ENCODE measurements at regions not wholly inside any gene's neighbourhood (a gene's known extent, or its start where the extent isn't known, plus 50 kb on each side); places are given as distances from the start of the nearest gene placed in this dataset.
"Not testable (repeated sequence)": the region's sequence is repeated elsewhere in the genome, so short reads cannot be mapped to it uniquely, and the experiment has no call there.

- no peak for DNase-seq
Observed at GRCh38 chr6:37580176-37580955, 80.7 kb upstream of the CCDC167 start.

- no peak for DNase-seq
Observed at GRCh38 chr6:37579444-37580067, 79.9 kb upstream of the CCDC167 start.

DNA sequence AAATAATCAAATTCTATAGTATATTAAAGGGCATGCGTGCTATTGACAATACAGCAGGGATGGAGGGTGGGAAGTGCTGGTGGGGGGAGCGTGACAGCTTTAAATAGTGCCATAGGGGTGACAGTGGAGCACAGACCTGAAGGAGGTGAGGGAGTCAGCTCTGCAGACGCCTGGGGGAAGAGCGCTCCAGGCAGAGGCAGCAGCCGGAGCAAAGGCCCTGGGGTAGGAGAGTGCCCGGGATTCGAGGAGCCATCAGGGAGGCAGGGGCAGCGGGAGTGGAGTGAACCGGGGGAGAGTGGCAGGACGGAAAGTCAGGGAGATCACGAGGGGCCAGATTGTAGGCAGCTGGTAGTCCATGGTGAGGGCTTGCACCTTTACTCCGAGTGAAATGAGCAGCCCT lies 78.4 kb upstream of the CCDC167 start:
- DNase-seq = no peak

DNA sequence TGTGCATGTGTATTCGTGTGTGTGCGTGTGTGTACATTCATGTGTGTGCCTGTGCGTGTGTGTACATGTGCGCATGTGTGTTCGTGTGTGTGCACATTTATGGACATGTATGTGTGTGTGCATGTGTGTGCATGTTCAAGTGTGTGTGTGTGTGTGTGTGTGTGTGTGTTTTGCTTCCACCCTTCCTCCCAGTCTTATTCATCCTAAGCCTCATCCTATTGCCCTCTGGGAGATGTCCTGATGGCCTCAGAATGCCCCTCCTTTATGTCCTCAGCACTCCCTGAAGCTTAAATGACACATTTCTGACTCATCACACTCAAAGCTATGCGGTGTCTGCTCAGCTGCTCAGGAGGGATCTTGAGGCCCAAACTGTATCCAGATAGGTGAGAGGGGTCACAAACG lies 76.6 kb upstream of the CCDC167 start:
- no peak for DNase-seq

GRCh38 chr6:37575221-37575620 lies 75.5 kb upstream of the CCDC167 start:
- DNase-seq = no peak

- DNase-seq = no peak
Observed at GRCh38 chr6:37572334-37572733, 72.6 kb upstream of the CCDC167 start.

GRCh38 chr6:37570482-37571133 lies 70.9 kb upstream of the CCDC167 start:
- DNase-seq = no peak

- no peak for DNase-seq
Observed at GRCh38 chr6:37569743-37570481, 70.2 kb upstream of the CCDC167 start.

DNA sequence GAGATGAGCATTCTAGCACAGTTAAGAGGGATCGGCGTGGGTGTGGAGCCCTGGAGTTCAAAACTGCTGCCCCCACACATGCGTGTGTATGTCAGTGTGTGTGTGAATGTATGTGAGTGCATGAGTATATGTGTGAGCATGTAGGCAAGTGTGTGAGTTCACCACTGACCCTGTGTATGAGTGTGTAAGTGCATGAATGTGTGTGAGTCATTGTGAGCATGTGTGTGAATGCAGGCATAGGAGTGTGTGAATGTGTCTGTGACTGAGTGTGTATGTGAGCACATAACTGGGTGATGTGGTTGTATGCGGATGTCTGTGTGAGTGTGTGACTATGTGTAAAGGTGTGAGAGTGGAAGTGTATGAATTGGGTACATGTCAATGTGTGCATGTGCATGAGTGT lies 69.6 kb upstream of the CCDC167 start:
- DNase-seq = no peak

GRCh38 chr6:37566950-37567349 lies 67.3 kb upstream of the CCDC167 start:
- DNase-seq = no peak

GRCh38 chr6:37566111-37566949 lies 66.6 kb upstream of the CCDC167 start:
- peak; percentile 67 for DNase-seq

- DNase-seq = peak; percentile 79
Observed at GRCh38 chr6:37565267-37566110, 65.8 kb upstream of the CCDC167 start.

- not testable (repeated sequence) for DNase-seq
Observed at GRCh38 chr6:37562926-37563288, 63.2 kb upstream of the CCDC167 start.

DNA sequence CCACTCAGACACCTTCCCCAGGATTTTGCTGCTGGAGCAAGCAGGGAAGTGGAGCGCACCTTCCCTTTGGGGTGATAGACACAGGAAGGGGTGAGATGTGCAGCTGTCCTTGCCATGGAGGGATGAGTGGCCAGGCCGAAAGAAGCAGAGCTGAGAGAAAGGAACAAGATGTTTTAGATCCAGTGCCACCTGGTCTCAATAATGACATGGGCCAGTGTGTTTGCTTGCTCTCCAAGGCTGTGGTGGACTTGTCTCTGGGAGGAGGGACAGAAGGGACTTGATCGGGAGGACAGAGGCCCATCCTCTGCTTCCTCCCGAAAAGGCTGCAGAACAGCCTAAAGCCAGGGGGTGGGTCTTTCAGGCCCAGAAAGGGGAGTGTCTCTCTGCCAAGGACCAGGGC lies 61.7 kb upstream of the CCDC167 start:
- DNase-seq = no peak

GRCh38 chr6:37560737-37561103 lies 61.0 kb upstream of the CCDC167 start:
- DNase-seq = no peak

- DNase-seq = no peak
Observed at GRCh38 chr6:37559501-37559900, 59.8 kb upstream of the CCDC167 start.

- DNase-seq = no peak
Observed at GRCh38 chr6:37559050-37559449, 59.4 kb upstream of the CCDC167 start.

GRCh38 chr6:37558646-37559045 lies 59.0 kb upstream of the CCDC167 start:
- no peak for DNase-seq

DNA sequence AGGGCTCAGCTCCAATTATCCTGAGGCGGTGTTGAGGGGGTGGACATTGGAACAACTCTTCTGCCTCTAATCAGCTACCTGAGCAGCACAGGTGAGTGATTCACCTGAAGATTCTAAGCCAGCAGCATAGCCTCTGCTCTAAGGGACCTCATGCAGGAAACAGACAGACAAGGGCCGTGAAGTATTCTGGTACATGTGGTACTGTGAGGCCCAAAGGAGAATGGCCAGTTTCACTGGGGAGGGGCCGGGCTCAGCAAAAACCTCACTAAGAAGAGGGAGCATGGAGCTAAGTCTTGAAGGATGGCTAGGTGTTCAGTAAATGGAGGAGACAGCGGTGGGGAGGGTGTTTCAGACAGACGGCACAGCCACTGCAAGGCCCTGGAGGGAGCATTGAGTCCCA lies 58.5 kb upstream of the CCDC167 start:
- DNase-seq = no peak

DNA sequence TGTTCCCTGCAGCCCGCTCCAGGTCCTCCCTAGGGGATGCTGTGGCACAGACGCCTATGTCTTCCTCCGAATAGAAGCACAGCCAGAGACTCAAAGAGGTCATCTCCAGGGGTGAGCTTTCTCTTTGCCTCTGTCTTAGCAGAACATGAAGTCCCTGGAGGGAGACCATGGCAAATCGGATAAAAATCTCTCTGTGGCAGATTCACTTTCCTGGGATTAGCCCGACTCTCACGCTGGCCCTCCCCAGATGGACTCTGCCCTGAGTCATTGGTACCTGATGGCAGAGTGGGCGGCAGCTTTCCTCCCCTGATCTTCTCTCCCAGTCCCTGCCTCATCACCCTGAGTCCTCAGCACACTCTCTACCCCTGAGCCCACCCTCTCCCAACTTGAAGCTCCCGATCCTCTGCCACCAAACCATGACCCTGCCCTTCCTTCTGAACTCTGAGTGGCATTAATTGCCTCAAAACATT lies 58.0 kb upstream of the CCDC167 start:
- DNase-seq = no peak

DNA sequence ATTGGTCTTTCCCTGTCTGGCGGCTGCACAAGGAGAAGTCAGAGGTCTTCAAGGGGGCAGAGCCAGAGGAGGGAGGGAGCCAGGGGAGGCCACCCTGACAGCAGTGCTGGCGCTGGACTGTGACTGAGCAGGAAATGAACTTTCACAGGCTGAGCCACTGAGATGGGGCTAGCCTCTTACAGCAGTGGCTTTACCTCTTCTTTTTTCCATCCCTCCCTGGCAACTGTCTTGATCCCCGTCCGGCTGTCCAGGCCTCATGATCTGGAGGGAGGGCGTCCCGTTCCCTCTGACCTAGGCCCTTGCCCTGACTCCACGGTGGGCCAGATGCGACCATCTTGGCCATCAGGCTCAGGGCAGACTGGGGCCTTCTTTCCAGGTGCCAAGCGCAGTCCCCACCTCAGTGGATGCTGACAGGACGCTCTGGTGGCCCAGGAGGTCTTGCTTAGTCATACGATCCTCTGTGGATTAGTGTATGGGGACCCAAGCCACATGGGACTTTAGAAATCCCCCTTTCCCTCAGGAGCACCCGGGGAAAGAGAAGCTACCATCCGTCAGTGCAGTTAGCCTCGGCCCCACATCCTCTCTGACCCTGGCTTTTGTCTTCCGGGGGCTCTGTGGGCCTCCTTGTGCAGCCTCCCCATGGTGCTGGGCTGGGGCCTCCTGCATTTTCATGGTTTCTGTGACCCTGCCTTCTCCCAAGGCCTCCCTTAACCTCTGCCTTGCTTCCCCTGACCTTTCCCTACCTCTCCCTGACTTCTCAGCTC lies 57.4 kb upstream of the CCDC167 start:
- no peak for DNase-seq
